Caco-2 (cell line): ENCODE measurements at regions not wholly inside any gene's neighbourhood (a gene's known extent, or its start where the extent isn't known, plus 50 kb on each side); places are given as distances from the start of the nearest gene placed in this dataset.

Source experiments
- BruUV-seq: library from RNA; stranded (reverse); fragments of 400-500 nt; replicated peaks from 2 replicates; lab custom pipeline; 2021; lab: Mats Ljungman, UMichigan
- CTCF ChIA-PET: fragments of 300-600 bp; sonication (Branson Sonifier 250); formaldehyde crosslinking; loops from one replicate; lab custom pipeline; 2022; ENCODE audit warnings: antibody characterized with exemption; lab: Charles Lee
- POLR2A ChIA-PET: fragments of 300-600 bp; sonication (Branson Sonifier 250); formaldehyde crosslinking; loops from one replicate; lab custom pipeline; 2022; ENCODE audit warnings: antibody characterized with exemption; lab: Charles Lee
- DNase-seq, 2 experiments: peaks; one replicate each; pipeline versions ENCODE4 v3.0.0 to v3.0.0-alpha.2; 2020 to 2022
- H3K27me3 ChIP-seq: replicated peaks from 2 replicates; pipeline ENCODE4 v1.6.0; 2011; ENCODE audit warnings: low read length; ENCODE audit not compliant: control insufficient read depth, insufficient read depth
- H3K36me3 ChIP-seq: 2 replicates; pipeline ENCODE4 v1.5.1; 2011; ENCODE audit warnings: low read length; ENCODE audit not compliant: control insufficient read depth, insufficient read depth
- H3K4me1 ChIP-seq: fragments of 250-450 bp; sonication (Bioruptor Pico); 2 replicates; pipeline ENCODE4 v1.5.1; 2020; ENCODE audit warnings: mild to moderate bottlenecking
- H3K4me3 ChIP-seq: 2 replicates; pipeline ENCODE4 v1.5.1; 2011; ENCODE audit warnings: low read depth, mild to moderate bottlenecking, control low read depth, low read length
- H3K9me3 ChIP-seq: fragments of 250-450 bp; sonication (Bioruptor Pico); 2 replicates; pipeline ENCODE4 v1.5.1; 2020; ENCODE audit warnings: mild to moderate bottlenecking, moderate library complexity
- H3K27ac Mint-ChIP-seq: one replicate; pipeline ENCODE4 v1.8.0; 2022; ENCODE audit warnings: mixed read lengths; ENCODE audit not compliant: unreplicated experiment
- H3K27me3 Mint-ChIP-seq: one replicate; pipeline ENCODE4 v1.8.0; 2022; ENCODE audit warnings: mixed read lengths; ENCODE audit not compliant: insufficient read depth, unreplicated experiment
- H3K36me3 Mint-ChIP-seq: one replicate; pipeline ENCODE4 v1.8.0; 2022; ENCODE audit warnings: mild to moderate bottlenecking, mixed read lengths; ENCODE audit not compliant: insufficient read depth, unreplicated experiment
- H3K4me1 Mint-ChIP-seq: one replicate; pipeline ENCODE4 v1.8.0; 2022; ENCODE audit warnings: low read depth, mixed read lengths; ENCODE audit not compliant: unreplicated experiment
- H3K4me3 Mint-ChIP-seq: one replicate; pipeline ENCODE4 v1.8.0; 2022; ENCODE audit warnings: mild to moderate bottlenecking, moderate library complexity, mixed read lengths; ENCODE audit not compliant: unreplicated experiment
- H3K9me3 Mint-ChIP-seq: one replicate; pipeline ENCODE4 v1.8.0; 2022; ENCODE audit warnings: mixed read lengths; ENCODE audit not compliant: unreplicated experiment
- intact Hi-C: fragments of 100-400 bp; cut with micrococcal nuclease; formaldehyde crosslinking; loops from one replicate; pipeline ENCODE4 v1.10.0; 2022; ENCODE audit not compliant: unreplicated experiment
- TF ChIP-seq, protein P1 (sequence below), 2 experiments: fragments of 200-600 bp in 1 of 2; IDR thresholded peaks; 1 replicate in 1 of 2; 2 replicates in 1 of 2; pipeline versions ENCODE4 v1.5.1 to v1.8.0; 2011 to 2022; ENCODE audit warnings: antibody characterized with exemption in 1 of 2, control low read depth in 1 of 2, inconsistent platforms in 1 of 2, low read depth in 1 of 2, low read length in 1 of 2, mild to moderate bottlenecking in 1 of 2, moderate library complexity in 1 of 2; ENCODE audit not compliant: insufficient read depth in 1 of 2, severe bottlenecking in 1 of 2, unreplicated experiment in 1 of 2

DNA sequence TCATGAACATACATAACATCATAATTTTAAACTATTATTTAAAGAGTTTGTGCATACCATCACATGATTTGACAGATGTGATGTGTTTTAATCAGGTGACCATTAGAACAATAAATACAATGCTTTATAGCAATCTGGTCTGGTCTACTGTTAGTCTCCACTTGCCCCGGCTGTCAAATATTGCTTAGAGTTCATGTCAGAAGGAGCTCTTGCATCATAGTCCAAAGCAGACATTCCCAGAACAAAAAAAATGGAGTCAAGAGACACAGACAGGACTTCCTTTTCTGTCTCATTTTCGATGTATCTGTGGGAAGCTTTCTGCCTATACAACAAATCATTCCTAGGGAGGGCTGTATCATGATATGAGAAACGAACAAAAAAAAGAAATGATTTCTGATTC lies 979.2 kb upstream of the WWC1 start:
- H3K4me1 Mint-ChIP-seq: no peaks in the 10 kb centered on the region
- no peaks in the 10 kb centered on the region for H3K27me3 ChIP-seq
- H3K9me3 Mint-ChIP-seq: no peaks in the 10 kb centered on the region
- intact Hi-C loops: no loop called here
- no peaks in the 10 kb centered on the region for H3K4me1 ChIP-seq
- no TSS peak for BruUV-seq
- H3K4me3 ChIP-seq: no peak overlapping the region
- H3K9me3 ChIP-seq: no peaks in the 10 kb centered on the region
- TF ChIP-seq, protein P1, sequence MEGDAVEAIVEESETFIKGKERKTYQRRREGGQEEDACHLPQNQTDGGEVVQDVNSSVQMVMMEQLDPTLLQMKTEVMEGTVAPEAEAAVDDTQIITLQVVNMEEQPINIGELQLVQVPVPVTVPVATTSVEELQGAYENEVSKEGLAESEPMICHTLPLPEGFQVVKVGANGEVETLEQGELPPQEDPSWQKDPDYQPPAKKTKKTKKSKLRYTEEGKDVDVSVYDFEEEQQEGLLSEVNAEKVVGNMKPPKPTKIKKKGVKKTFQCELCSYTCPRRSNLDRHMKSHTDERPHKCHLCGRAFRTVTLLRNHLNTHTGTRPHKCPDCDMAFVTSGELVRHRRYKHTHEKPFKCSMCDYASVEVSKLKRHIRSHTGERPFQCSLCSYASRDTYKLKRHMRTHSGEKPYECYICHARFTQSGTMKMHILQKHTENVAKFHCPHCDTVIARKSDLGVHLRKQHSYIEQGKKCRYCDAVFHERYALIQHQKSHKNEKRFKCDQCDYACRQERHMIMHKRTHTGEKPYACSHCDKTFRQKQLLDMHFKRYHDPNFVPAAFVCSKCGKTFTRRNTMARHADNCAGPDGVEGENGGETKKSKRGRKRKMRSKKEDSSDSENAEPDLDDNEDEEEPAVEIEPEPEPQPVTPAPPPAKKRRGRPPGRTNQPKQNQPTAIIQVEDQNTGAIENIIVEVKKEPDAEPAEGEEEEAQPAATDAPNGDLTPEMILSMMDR (IDR thresholded peaks at IDR 0.05; ENCODE audit: insufficient read depth in 1 of 2, low read depth in 1 of 2, low read length in 1 of 2, severe bottlenecking in 1 of 2, unreplicated experiment in 1 of 2): no peak
- no peaks in the 10 kb centered on the region for H3K36me3 ChIP-seq
- POLR2A ChIA-PET: no interaction called here
- DNase-seq: no peak
- no peaks in the 10 kb centered on the region for H3K36me3 Mint-ChIP-seq
- peaks cover 3% of the 10 kb centered on the region for H3K27me3 Mint-ChIP-seq
- H3K27ac Mint-ChIP-seq: no peak overlapping the region
- CTCF ChIA-PET: no interaction called here
- H3K4me3 Mint-ChIP-seq: no peak overlapping the region

DNA sequence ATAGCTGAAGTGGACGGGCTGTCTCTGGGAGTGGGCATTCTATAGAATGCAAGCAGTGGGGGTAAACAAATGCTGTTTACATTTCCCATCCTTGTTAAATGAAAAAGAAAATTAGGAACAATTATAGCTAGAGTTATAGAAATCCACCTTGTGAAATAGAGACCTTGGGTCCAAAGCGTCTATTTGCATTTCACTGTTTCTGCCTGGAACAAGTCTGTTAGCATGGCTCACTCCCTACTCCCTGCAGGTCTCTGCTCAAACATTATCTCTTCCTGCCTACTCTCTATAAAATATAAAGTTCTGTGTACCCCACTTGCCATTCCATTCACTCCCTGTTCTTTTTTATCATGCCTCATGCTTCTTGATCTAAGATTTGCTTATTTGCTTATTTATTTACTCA lies 975.7 kb upstream of the WWC1 start:
- BruUV-seq: no TSS peak

DNA sequence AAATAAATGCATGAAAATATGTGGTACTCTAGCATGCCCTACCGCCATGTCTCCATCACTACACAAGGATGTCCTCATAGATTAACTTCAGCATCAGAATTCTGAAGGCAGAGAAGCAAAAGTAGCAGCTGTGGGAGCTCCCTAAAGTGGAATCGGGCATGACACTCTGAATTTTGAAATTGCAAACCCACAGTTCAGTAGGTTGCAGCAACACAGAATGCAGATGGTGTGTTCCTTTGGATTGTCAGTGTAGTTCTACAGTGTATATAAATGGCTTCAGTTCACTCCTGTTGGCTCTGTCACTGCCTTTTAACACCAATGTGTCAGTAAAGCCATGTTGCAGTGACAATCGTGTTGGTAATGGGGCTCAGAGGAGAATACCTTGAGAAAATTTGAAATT lies 973.6 kb upstream of the WWC1 start:
- intact Hi-C loops: loop anchor here (2.0 kb wide), 1 partner anchor 57 kb away; no protein-coding TSS in a partner anchor
- Histone ChIP-seq H3K4me1 (no peaks in the 10 kb centered on the region), H3K9me3 (no peaks in the 10 kb centered on the region), H3K4me3 (no peak overlapping the region), H3K36me3 (no peaks in the 10 kb centered on the region), H3K27me3 (no peaks in the 10 kb centered on the region)
- ChIA-PET CTCF (no interaction called here), POLR2A (no interaction called here)
- TF ChIP-seq, protein P1 (IDR thresholded peaks at IDR 0.05; ENCODE audit: insufficient read depth in 1 of 2, low read depth in 1 of 2, low read length in 1 of 2, severe bottlenecking in 1 of 2, unreplicated experiment in 1 of 2): no peak
- peaks cover 9% of the 10 kb centered on the region for H3K27me3 Mint-ChIP-seq
- H3K4me1 Mint-ChIP-seq: no peaks in the 10 kb centered on the region
- DNase-seq: no peak
- no peak overlapping the region for H3K27ac Mint-ChIP-seq
- no TSS peak for BruUV-seq
- no peak overlapping the region for H3K4me3 Mint-ChIP-seq
- no peaks in the 10 kb centered on the region for H3K9me3 Mint-ChIP-seq
- H3K36me3 Mint-ChIP-seq: no peaks in the 10 kb centered on the region

More for the DNA sequence above, 975.7 kb upstream of the WWC1 start:
- POLR2A ChIA-PET: no interaction called here
- Mint-ChIP-seq H3K4me1 (no peaks in the 10 kb centered on the region), H3K27ac (no peak overlapping the region), H3K27me3 (peaks cover 9% of the 10 kb centered on the region), H3K36me3 (no peaks in the 10 kb centered on the region), H3K9me3 (no peaks in the 10 kb centered on the region), H3K4me3 (no peak overlapping the region)
- intact Hi-C loops: loop anchor here (2.0 kb wide), 1 partner anchor 55 kb away; no protein-coding TSS in a partner anchor
- H3K4me1 ChIP-seq: no peaks in the 10 kb centered on the region
- DNase-seq: no peak
- no peaks in the 10 kb centered on the region for H3K27me3 ChIP-seq
- TF ChIP-seq, protein P1 (IDR thresholded peaks at IDR 0.05; ENCODE audit: insufficient read depth in 1 of 2, low read depth in 1 of 2, low read length in 1 of 2, severe bottlenecking in 1 of 2, unreplicated experiment in 1 of 2): no peak
- H3K4me3 ChIP-seq: no peak overlapping the region
- CTCF ChIA-PET: no interaction called here
- no peaks in the 10 kb centered on the region for H3K9me3 ChIP-seq
- no peaks in the 10 kb centered on the region for H3K36me3 ChIP-seq
